Naive B cell (primary cell): ENCODE measurements at regions not wholly inside any gene's neighbourhood (a gene's known extent, or its start where the extent isn't known, plus 50 kb on each side); places are given as distances from the start of the nearest gene placed in this dataset.

Experiments
- ATAC-seq, 2 donors: fragments of 150-1000 bp; cut with Tn5 transposase; 2 replicates each; pipeline ENCODE4 v1.10.0; 2021; ENCODE audit warnings: low read depth in 2 of 2, mild to moderate bottlenecking in 2 of 2, moderate library complexity in 2 of 2
- DNase-seq: peaks from one replicate; pipeline ENCODE4 v3.0.0; 2022
- H3K27ac Mint-ChIP-seq, 6 donors: one replicate each; pipeline ENCODE4 v1.8.0; 2020 to 2022; ENCODE audit warnings: mild to moderate bottlenecking in 6 of 6, mixed read lengths in 6 of 6, moderate library complexity in 5 of 6, inconsistent platforms in 2 of 6
- H3K27me3 Mint-ChIP-seq, 3 donors: one replicate each; pipeline ENCODE4 v1.8.0; 2021 to 2022; ENCODE audit warnings: mixed read lengths in 3 of 3, mild to moderate bottlenecking in 1 of 3
- H3K36me3 Mint-ChIP-seq, 2 donors: one replicate each; pipeline ENCODE4 v1.8.0; 2020 to 2022; ENCODE audit warnings: mixed read lengths in 2 of 2, inconsistent platforms in 1 of 2, mild to moderate bottlenecking in 1 of 2
- H3K4me1 Mint-ChIP-seq, 3 donors: one replicate each; pipeline ENCODE4 v1.8.0; 2020 to 2022; ENCODE audit warnings: mixed read lengths in 3 of 3, inconsistent platforms in 1 of 3, mild to moderate bottlenecking in 1 of 3, moderate library complexity in 1 of 3
- H3K4me3 Mint-ChIP-seq, 8 donors: one replicate each; pipeline ENCODE4 v1.8.0; 2020 to 2022; ENCODE audit warnings: mild to moderate bottlenecking in 8 of 8, mixed read lengths in 8 of 8, moderate library complexity in 8 of 8, inconsistent platforms in 2 of 8
- H3K9me3 Mint-ChIP-seq, 7 donors: one replicate each; pipeline ENCODE4 v1.8.0; 2020 to 2022; ENCODE audit warnings: mixed read lengths in 7 of 7, mild to moderate bottlenecking in 5 of 7, inconsistent platforms in 2 of 7, moderate library complexity in 1 of 7

GRCh38 chr12:82529101-82529500 lies 157.6 kb upstream of the TMTC2 start:
- Mint-ChIP-seq H3K27ac (no peak overlapping the region), H3K9me3 (peaks cover 0 to 11% (median 2%) of the 10 kb centered on the region in 7 donors), H3K4me1 (no peaks in the 10 kb centered on the region), H3K27me3 (peaks cover 0 to 10% (median 2%) of the 10 kb centered on the region in 3 donors), H3K4me3 (no peak overlapping the region), H3K36me3 (no peaks in the 10 kb centered on the region)
- DNase-seq (no peak), ATAC-seq (no peak)

- no peaks in the 10 kb centered on the region for H3K36me3 Mint-ChIP-seq
- no peaks in the 10 kb centered on the region for H3K4me1 Mint-ChIP-seq
- DNase-seq (no peak), ATAC-seq (no peak)
- H3K4me3 Mint-ChIP-seq: no peak overlapping the region
- no peak overlapping the region for H3K27ac Mint-ChIP-seq
- peaks cover 0 to 9% (median 0%) of the 10 kb centered on the region in 3 donors for H3K27me3 Mint-ChIP-seq
- peaks cover 0 to 14% (median 2%) of the 10 kb centered on the region in 7 donors for H3K9me3 Mint-ChIP-seq
Measured at GRCh38 chr12:82529954-82530353, 156.8 kb upstream of the TMTC2 start.

- H3K27me3 Mint-ChIP-seq: peaks cover 0 to 9% (median 0%) of the 10 kb centered on the region in 3 donors
- H3K4me1 Mint-ChIP-seq: no peaks in the 10 kb centered on the region
- DNase-seq (no peak), ATAC-seq (no peak)
- H3K9me3 Mint-ChIP-seq: peaks cover 0 to 14% (median 2%) of the 10 kb centered on the region in 7 donors
- H3K4me3 Mint-ChIP-seq: no peak overlapping the region
- no peak overlapping the region for H3K27ac Mint-ChIP-seq
- no peaks in the 10 kb centered on the region for H3K36me3 Mint-ChIP-seq
Measured at GRCh38 chr12:82530394-82530793, 156.3 kb upstream of the TMTC2 start.

- H3K9me3 Mint-ChIP-seq: peaks cover 0 to 14% (median 4%) of the 10 kb centered on the region in 7 donors
- ATAC-seq (no peak), DNase-seq (no peak)
- H3K4me3 Mint-ChIP-seq: no peak overlapping the region
- H3K4me1 Mint-ChIP-seq: no peaks in the 10 kb centered on the region
- H3K27me3 Mint-ChIP-seq: peaks cover 0 to 4% (median 0%) of the 10 kb centered on the region in 3 donors
- H3K36me3 Mint-ChIP-seq: no peaks in the 10 kb centered on the region
- H3K27ac Mint-ChIP-seq: no peak overlapping the region
Measured at GRCh38 chr12:82533341-82533740, 153.4 kb upstream of the TMTC2 start.

GRCh38 chr12:82537436-82537835 lies 149.3 kb upstream of the TMTC2 start:
- Mint-ChIP-seq H3K27ac (no peak overlapping the region), H3K4me1 (no peaks in the 10 kb centered on the region)

GRCh38 chr12:82554529-82554928 lies 132.2 kb upstream of the TMTC2 start:
- H3K27ac Mint-ChIP-seq: no peak overlapping the region
- DNase-seq (no peak), ATAC-seq (no peak)
- H3K4me3 Mint-ChIP-seq: no peak overlapping the region
- H3K36me3 Mint-ChIP-seq: no peaks in the 10 kb centered on the region
- H3K27me3 Mint-ChIP-seq: no peaks in the 10 kb centered on the region
- peaks cover 6 to 34% (median 12%) of the 10 kb centered on the region in 7 donors for H3K9me3 Mint-ChIP-seq
- no peaks in the 10 kb centered on the region for H3K4me1 Mint-ChIP-seq

More at GRCh38 chr12:82537436-82537835, 149.3 kb upstream of the TMTC2 start:
- Mint-ChIP-seq H3K9me3 (peaks cover 0 to 42% (median 19%) of the 10 kb centered on the region in 7 donors), H3K27me3 (no peaks in the 10 kb centered on the region), H3K4me3 (no peak overlapping the region), H3K36me3 (peaks cover 0 to 8% of the 10 kb centered on the region in 2 donors)
- ATAC-seq (no peak), DNase-seq (no peak)

GRCh38 chr12:82555699-82556098 lies 131.0 kb upstream of the TMTC2 start:
- no peaks in the 10 kb centered on the region for H3K36me3 Mint-ChIP-seq
- DNase-seq (no peak), ATAC-seq (no peak)
- H3K4me1 Mint-ChIP-seq: no peaks in the 10 kb centered on the region
- no peaks in the 10 kb centered on the region for H3K27me3 Mint-ChIP-seq
- H3K27ac Mint-ChIP-seq: no peak overlapping the region
- peaks cover 3 to 23% (median 7%) of the 10 kb centered on the region in 7 donors for H3K9me3 Mint-ChIP-seq
- H3K4me3 Mint-ChIP-seq: no peak overlapping the region

- ATAC-seq (no peak), DNase-seq (no peak)
- Mint-ChIP-seq H3K36me3 (no peaks in the 10 kb centered on the region), H3K4me3 (no peak overlapping the region), H3K27ac (no peak overlapping the region), H3K9me3 (peaks cover 0 to 5% (median 0%) of the 10 kb centered on the region in 7 donors), H3K4me1 (no peaks in the 10 kb centered on the region), H3K27me3 (no peaks in the 10 kb centered on the region)
Measured at GRCh38 chr12:82565966-82566365, 120.7 kb upstream of the TMTC2 start.

GRCh38 chr12:82567688-82568087 lies 119.0 kb upstream of the TMTC2 start:
- no peaks in the 10 kb centered on the region for H3K36me3 Mint-ChIP-seq
- H3K4me1 Mint-ChIP-seq: no peaks in the 10 kb centered on the region
- H3K27me3 Mint-ChIP-seq: no peaks in the 10 kb centered on the region
- peaks cover 0 to 9% (median 0%) of the 10 kb centered on the region in 7 donors for H3K9me3 Mint-ChIP-seq
- no peak for ATAC-seq
- no peak overlapping the region for H3K4me3 Mint-ChIP-seq
- no peak overlapping the region for H3K27ac Mint-ChIP-seq
- DNase-seq: no peak

GRCh38 chr12:82574191-82574590 lies 112.5 kb upstream of the TMTC2 start:
- ATAC-seq (no peak), DNase-seq (no peak)
- Mint-ChIP-seq H3K27me3 (no peaks in the 10 kb centered on the region), H3K9me3 (peaks cover 0 to 7% (median 0%) of the 10 kb centered on the region in 7 donors), H3K4me1 (no peaks in the 10 kb centered on the region), H3K4me3 (no peak overlapping the region), H3K27ac (no peak overlapping the region), H3K36me3 (no peaks in the 10 kb centered on the region)

GRCh38 chr12:82578725-82579124 lies 108.0 kb upstream of the TMTC2 start:
- no peak overlapping the region for H3K4me3 Mint-ChIP-seq
- H3K27me3 Mint-ChIP-seq: no peaks in the 10 kb centered on the region
- no peak overlapping the region for H3K27ac Mint-ChIP-seq

GRCh38 chr12:82583756-82584155 lies 103.0 kb upstream of the TMTC2 start:
- DNase-seq (no peak), ATAC-seq (no peak)
- H3K36me3 Mint-ChIP-seq: peaks cover 0 to 7% of the 10 kb centered on the region in 2 donors
- H3K4me3 Mint-ChIP-seq: no peak overlapping the region
- H3K9me3 Mint-ChIP-seq: peaks cover 1 to 32% (median 15%) of the 10 kb centered on the region in 7 donors
- no peaks in the 10 kb centered on the region for H3K27me3 Mint-ChIP-seq
- H3K27ac Mint-ChIP-seq: no peak overlapping the region
- no peaks in the 10 kb centered on the region for H3K4me1 Mint-ChIP-seq

More at GRCh38 chr12:82578725-82579124, 108.0 kb upstream of the TMTC2 start:
- ATAC-seq: no peak
- Mint-ChIP-seq H3K4me1 (no peaks in the 10 kb centered on the region), H3K36me3 (no peaks in the 10 kb centered on the region), H3K9me3 (peaks cover 0 to 8% (median 2%) of the 10 kb centered on the region in 7 donors)
- no peak for DNase-seq

- Mint-ChIP-seq H3K4me1 (no peaks in the 10 kb centered on the region), H3K27ac (no peak overlapping the region)
Measured at GRCh38 chr12:82593143-82593542, 93.6 kb upstream of the TMTC2 start.

GRCh38 chr12:82593901-82594396 lies 92.8 kb upstream of the TMTC2 start:
- no peak for DNase-seq
- no peaks in the 10 kb centered on the region for H3K27me3 Mint-ChIP-seq
- H3K27ac Mint-ChIP-seq: no peak overlapping the region
- no peak overlapping the region for H3K4me3 Mint-ChIP-seq
- ATAC-seq: no peak
- peaks cover 0 to 13% (median 9%) of the 10 kb centered on the region in 7 donors for H3K9me3 Mint-ChIP-seq
- H3K36me3 Mint-ChIP-seq: no peaks in the 10 kb centered on the region
- H3K4me1 Mint-ChIP-seq: no peaks in the 10 kb centered on the region

More at GRCh38 chr12:82593143-82593542, 93.6 kb upstream of the TMTC2 start:
- DNase-seq: no peak
- Mint-ChIP-seq H3K27me3 (no peaks in the 10 kb centered on the region), H3K36me3 (no peaks in the 10 kb centered on the region), H3K9me3 (peaks cover 0 to 20% (median 17%) of the 10 kb centered on the region in 7 donors), H3K4me3 (no peak overlapping the region)
- no peak for ATAC-seq

GRCh38 chr12:82595941-82596340 lies 90.8 kb upstream of the TMTC2 start:
- Mint-ChIP-seq H3K4me1 (no peaks in the 10 kb centered on the region), H3K27me3 (no peaks in the 10 kb centered on the region), H3K27ac (no peak overlapping the region), H3K9me3 (peaks cover 0 to 9% (median under 1%) of the 10 kb centered on the region in 7 donors), H3K4me3 (no peak overlapping the region), H3K36me3 (no peaks in the 10 kb centered on the region)
- no peak for ATAC-seq
- no peak for DNase-seq
